H1 (cell line): ENCODE measurements at regions not wholly inside any gene's neighbourhood (a gene's known extent, or its start where the extent isn't known, plus 50 kb on each side); places are given as distances from the start of the nearest gene placed in this dataset.

Source experiments
- CTCF ChIA-PET: fragments of 300-600 bp; sonication (Branson Sonifier 250); formaldehyde crosslinking; loops from one replicate; lab custom pipeline; 2021; ENCODE audit not compliant: partially characterized antibody; lab: Charles Lee
- POLR2A ChIA-PET: fragments of 300-600 bp; sonication (Branson Sonifier 250); formaldehyde crosslinking; loops from one replicate; lab custom pipeline; 2021; ENCODE audit warnings: inconsistent platforms; ENCODE audit not compliant: partially characterized antibody; lab: Charles Lee
- DNase-seq, 2 experiments: peaks; one replicate each; pipeline versions ENCODE4 v3.0.0 to v3.0.0-alpha.2; 2010 to 2022; ENCODE audit warnings: low spot score in 2 of 2, low read depth in 1 of 2, mixed read lengths in 1 of 2
- FAIRE-seq: peaks from 2 replicates; lab custom pipeline; 2011; peaks lifted over from hg19 to GRCh38; lab: Jason Lieb, UNC
- H2AFZ ChIP-seq: 2 replicates; pipeline ENCODE4 v1.8.1; 2012; ENCODE audit warnings: low read length, inconsistent platforms
- H2AK5ac ChIP-seq: 2 replicates; pipeline ENCODE4 v1.6.1; 2013; ENCODE audit warnings: low read depth, low read length
- H2BK120ac ChIP-seq: replicated peaks from 2 replicates; pipeline ENCODE3; 2013; ENCODE audit warnings: low read depth, low read length, inconsistent platforms
- H2BK12ac ChIP-seq: 2 replicates; pipeline ENCODE4 v1.6.1; 2013; ENCODE audit warnings: low read depth, low read length
- H2BK15ac ChIP-seq: 2 replicates; pipeline ENCODE4 v1.6.1; 2013; ENCODE audit warnings: low read length
- H2BK20ac ChIP-seq: 2 replicates; pipeline ENCODE4 v1.6.1; 2013; ENCODE audit warnings: low read length
- H2BK5ac ChIP-seq: 2 replicates; pipeline ENCODE4 v1.6.1; 2013; ENCODE audit warnings: low read depth, low read length
- H3K14ac ChIP-seq: 2 replicates; pipeline ENCODE4 v1.6.1; 2013; ENCODE audit warnings: inconsistent platforms; ENCODE audit not compliant: insufficient read length
- H3K18ac ChIP-seq: 2 replicates; pipeline ENCODE4 v1.6.1; 2013; ENCODE audit warnings: low read length; ENCODE audit errors: extremely low read depth
- H3K23ac ChIP-seq: 2 replicates; pipeline ENCODE4 v1.6.1; 2013; ENCODE audit warnings: inconsistent platforms; ENCODE audit not compliant: insufficient read length
- H3K23me2 ChIP-seq: 2 replicates; pipeline ENCODE4 v1.6.1; 2013; ENCODE audit warnings: low read depth, low read length
- H3K27ac ChIP-seq: 2 replicates; pipeline ENCODE4 v1.6.1; 2011; ENCODE audit warnings: low read depth, low read length, inconsistent platforms
- H3K27me3 ChIP-seq, 4 experiments: replicated peaks in 1 of 4; 1 replicate in 1 of 4; 2 replicates in 3 of 4; pipeline versions ENCODE4 v1.6.1 to v1.8.1; 2011 to 2013; ENCODE audit warnings: low read length in 3 of 4, mild to moderate bottlenecking in 3 of 4, inconsistent platforms in 2 of 4, mixed read lengths in 2 of 4, moderate library complexity in 1 of 4; ENCODE audit not compliant: control insufficient read depth in 3 of 4, insufficient read depth in 3 of 4; ENCODE audit errors: extremely low read depth in 1 of 4
- H3K36me3 ChIP-seq, 4 experiments: 2 replicates each; pipeline versions ENCODE4 v1.6.1 to v1.8.1; 2011 to 2013; ENCODE audit warnings: mild to moderate bottlenecking in 4 of 4, low read length in 3 of 4, moderate library complexity in 2 of 4, control low read depth in 1 of 4, inconsistent platforms in 1 of 4; ENCODE audit not compliant: insufficient read depth in 4 of 4, control insufficient read depth in 2 of 4
- H3K4ac ChIP-seq: replicated peaks from 2 replicates; pipeline ENCODE3; 2013; ENCODE audit warnings: low read length, low read depth, mixed read lengths, inconsistent platforms; ENCODE audit not compliant: insufficient read length
- H3K4me1 ChIP-seq, 4 experiments: replicated peaks in 1 of 4; 1 replicate in 1 of 4; 2 replicates in 3 of 4; pipeline versions ENCODE4 v1.6.1 to v1.8.1; 2011 to 2013; ENCODE audit warnings: low read length in 3 of 4, inconsistent platforms in 2 of 4, mixed read lengths in 1 of 4; ENCODE audit not compliant: insufficient read depth in 4 of 4, control insufficient read depth in 3 of 4
- H3K4me2 ChIP-seq, 2 experiments: 2 replicates each; pipeline versions ENCODE4 v1.6.1 to v1.8.1; 2011 to 2013; ENCODE audit warnings: low read depth in 2 of 2, low read length in 2 of 2, control low read depth in 1 of 2, inconsistent platforms in 1 of 2, mild to moderate bottlenecking in 1 of 2; ENCODE audit not compliant: insufficient read depth in 1 of 2
- H3K4me3 ChIP-seq, 4 experiments: fragments of 200-600, 300-600 bp in 1 of 4; sonication (generic), shearing (Covaris generic), sonication (Bioruptor Twin) in 1 of 4; 2 replicates each; pipeline versions ENCODE4 v1.5.1 to v1.8.1; 2011 to 2016; ENCODE audit warnings: low read length in 4 of 4, low read depth in 3 of 4, control low read depth in 2 of 4, inconsistent platforms in 2 of 4, mild to moderate bottlenecking in 2 of 4, mixed read lengths in 1 of 4, moderate library complexity in 1 of 4; ENCODE audit not compliant: insufficient read depth in 2 of 4; ENCODE audit errors: extremely low read depth in 1 of 4
- H3K56ac ChIP-seq: replicated peaks from 2 replicates; pipeline ENCODE3; 2013; ENCODE audit warnings: low read depth, mild to moderate bottlenecking, mixed read lengths, low read length, inconsistent platforms; ENCODE audit not compliant: insufficient read length
- H3K79me1 ChIP-seq: 2 replicates; pipeline ENCODE4 v1.6.1; 2013; ENCODE audit warnings: low read depth, low read length, control low read depth
- H3K79me2 ChIP-seq, 2 experiments: 2 replicates each; pipeline versions ENCODE4 v1.6.1 to v1.8.1; 2012 to 2013; ENCODE audit warnings: low read length in 2 of 2, mild to moderate bottlenecking in 2 of 2, inconsistent platforms in 1 of 2; ENCODE audit not compliant: insufficient read depth in 2 of 2, control insufficient read depth in 1 of 2
- H3K9ac ChIP-seq, 4 experiments: replicated peaks in 1 of 4; 1 replicate in 1 of 4; 2 replicates in 3 of 4; pipeline versions ENCODE4 v1.6.1 to v1.8.1; 2011 to 2013; ENCODE audit warnings: low read depth in 3 of 4, low read length in 3 of 4, control low read depth in 2 of 4, mild to moderate bottlenecking in 2 of 4, moderate library complexity in 2 of 4, inconsistent platforms in 1 of 4; ENCODE audit errors: extremely low read depth in 1 of 4
- H3K9me3 ChIP-seq, 2 experiments: 2 replicates each; pipeline versions ENCODE4 v1.6.1 to v1.8.1; 2012 to 2013; ENCODE audit warnings: mild to moderate bottlenecking in 2 of 2, moderate library complexity in 2 of 2, control low read depth in 1 of 2, inconsistent platforms in 1 of 2, low read depth in 1 of 2, low read length in 1 of 2, mixed read lengths in 1 of 2; ENCODE audit not compliant: insufficient read depth in 2 of 2
- H4K20me1 ChIP-seq, 2 experiments: replicated peaks in 1 of 2; 2 replicates each; pipeline versions ENCODE3 to v1.8.1; 2011 to 2013; ENCODE audit warnings: inconsistent platforms in 2 of 2, low read length in 2 of 2, mild to moderate bottlenecking in 1 of 2; ENCODE audit not compliant: insufficient read depth in 2 of 2, control insufficient read depth in 1 of 2
- H4K5ac ChIP-seq: 2 replicates; pipeline ENCODE4 v1.6.1; 2013; ENCODE audit warnings: low read length, low read depth, mixed read lengths, inconsistent platforms; ENCODE audit not compliant: insufficient read length
- H4K8ac ChIP-seq: 2 replicates; pipeline ENCODE4 v1.8.0; 2013; ENCODE audit warnings: mild to moderate bottlenecking, moderate library complexity, low read length, inconsistent platforms; ENCODE audit not compliant: insufficient read depth; ENCODE audit errors: extremely low read depth
- H4K91ac ChIP-seq: replicated peaks from 2 replicates; pipeline ENCODE3; 2013; ENCODE audit warnings: low read length, mixed read lengths, inconsistent platforms; ENCODE audit not compliant: insufficient read length
- ASH2L ChIP-seq: fragments of 200-600, 300-600 bp; sonication (generic); IDR thresholded peaks from one replicate; pipeline ENCODE4 v1.7.1; 2017; ENCODE audit warnings: low read length
- CHD1 ChIP-seq: IDR thresholded peaks from 2 replicates; pipeline ENCODE4 v1.6.1; 2012; ENCODE audit warnings: low read depth, low read length, improper control_type of control experiment
- EGR1 ChIP-seq: IDR thresholded peaks from 2 replicates; pipeline ENCODE4 v1.6.1; 2011; ENCODE audit warnings: low read depth, low read length, borderline replicate concordance
- POU5F1 ChIP-seq: IDR thresholded peaks from 2 replicates; pipeline ENCODE4 v1.6.1; 2011; ENCODE audit warnings: low read depth, mild to moderate bottlenecking, low read length, moderate library complexity
- RAD21 ChIP-seq, 2 experiments: IDR thresholded peaks in 1 of 2; conservative IDR thresholded peaks in 1 of 2; 2 replicates each; pipeline ENCODE4 v1.6.1; 2011; ENCODE audit warnings: low read depth in 2 of 2, low read length in 2 of 2, improper control_type of control experiment in 1 of 2, inconsistent platforms in 1 of 2, mild to moderate bottlenecking in 1 of 2, moderate library complexity in 1 of 2
- RNF2 ChIP-seq: fragments of 200-900, 300-1000 bp; sonication (generic); IDR thresholded peaks from 2 replicates; pipeline ENCODE4 v1.7.1; 2016; ENCODE audit warnings: borderline replicate concordance, low read depth, mild to moderate bottlenecking, antibody characterized with exemption, low read length; ENCODE audit not compliant: poor library complexity, severe bottlenecking; ENCODE audit errors: missing control alignments
- SIRT6 ChIP-seq: IDR thresholded peaks from one replicate; pipeline ENCODE4 v1.7.1; 2012; ENCODE audit warnings: low read length, inconsistent platforms
- USF2 ChIP-seq: IDR thresholded peaks from 2 replicates; pipeline ENCODE4 v1.6.1; 2011; ENCODE audit warnings: low read length, improper control_type of control experiment
- WGBS, 2 experiments: shearing (Covaris generic) in 1 of 2; methylation state at CpG; one replicate each; pipeline versions ENCODE4 v1.1.6 to v1.1.7; 2013 to 2015; ENCODE audit warnings: low lambda C conversion rate in 2 of 2, mixed read lengths in 2 of 2, inconsistent platforms in 1 of 2, low coverage in 1 of 2, missing lambda C conversion rate in 1 of 2; ENCODE audit not compliant: insufficient replicate concordance in 2 of 2, insufficient coverage in 1 of 2, insufficient read length in 1 of 2; ENCODE audit errors: extremely low coverage in 1 of 2, missing lambda C conversion rate in 1 of 2; 5-methylcytosine and 5-hydroxymethylcytosine counted together

GRCh38 chr2:225842939-225843338 is 443.4 kb downstream of the NYAP2 start (continued):
- TF ChIP-seq POU5F1: no peak

- CTCF ChIA-PET: no interaction called here
- Histone ChIP-seq H2BK20ac (no peak overlapping the region), H2BK120ac (no peak overlapping the region), H3K4ac (no peak overlapping the region), H3K79me2 (no peaks in the 10 kb centered on the region), H4K91ac (no peak overlapping the region), H4K5ac (no peak overlapping the region), H3K4me3 (no peak overlapping the region), H3K27ac (no peak overlapping the region), H3K4me2 (no peak overlapping the region), H2AFZ (no peak overlapping the region), H2BK12ac (no peak overlapping the region), H3K9ac (no peak overlapping the region), H2AK5ac (no peak overlapping the region), H4K8ac (no peak overlapping the region), H2BK5ac (no peak overlapping the region), H3K14ac (no peak overlapping the region), H3K79me1 (no peaks in the 10 kb centered on the region), H3K23ac (no peak overlapping the region), H2BK15ac (no peak overlapping the region), H3K23me2 (no peaks in the 10 kb centered on the region), H3K18ac (no peak overlapping the region), H3K4me1 (no peaks in the 10 kb centered on the region), H3K9me3 (no peaks in the 10 kb centered on the region), H3K56ac (no peak overlapping the region), H3K27me3 (no peaks in the 10 kb centered on the region), H4K20me1 (no peaks in the 10 kb centered on the region), H3K36me3 (no peaks in the 10 kb centered on the region)
- no peak for DNase-seq
- POLR2A ChIA-PET: no interaction called here
- 90% methylated on average over 1 of the region's 1 CpG; no CpG with 5 or more reads in 1 of the 2 experiments for WGBS, 2 experiments
- FAIRE-seq: no peak
- TF ChIP-seq RNF2 (no peak), EGR1 (no peak), ASH2L (no peak), USF2 (no peak), SIRT6 (no peak), CHD1 (no peak), RAD21 (IDR thresholded peaks at IDR 0.05 in 1 of 2, conservative IDR thresholded peaks at IDR 0.05 in 1 of 2; ENCODE audit: low read depth in 2 of 2, low read length in 2 of 2) (no peak)
Measured at GRCh38 chr2:225841314-225841713, 441.8 kb downstream of the NYAP2 start.
